ENCODE measurements at regions not wholly inside any gene's neighbourhood (a gene's known extent, or its start where the extent isn't known, plus 50 kb on each side); places are given as distances from the start of the nearest gene placed in this dataset.

DNA sequence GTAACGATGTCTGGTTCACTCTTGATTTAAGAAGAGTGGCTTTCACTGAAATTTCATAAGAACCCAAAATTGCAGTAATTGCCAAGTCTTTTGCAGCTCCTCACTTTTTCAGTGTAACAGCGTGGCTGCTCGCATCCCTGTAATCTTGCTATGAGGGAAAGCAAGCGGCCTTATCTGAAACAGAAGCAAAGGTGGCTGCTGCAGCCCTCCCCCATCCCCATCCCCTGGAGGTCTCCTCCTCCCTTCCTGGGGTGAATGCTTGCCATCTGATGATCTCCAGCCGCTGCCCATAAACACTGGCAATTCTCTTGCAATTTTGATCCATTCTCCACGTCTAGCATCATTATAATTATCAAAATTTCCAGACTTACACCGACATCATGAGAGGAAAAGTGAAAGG, 182.5 kb upstream of the ASIC2 start:
- no peak for DNase-seq (ENCODE audit: low spot score)

GRCh38 chr17:33481652-33482051, 188.6 kb upstream of the ASIC2 start:
- no peak for DNase-seq (ENCODE audit: low spot score)

DNA sequence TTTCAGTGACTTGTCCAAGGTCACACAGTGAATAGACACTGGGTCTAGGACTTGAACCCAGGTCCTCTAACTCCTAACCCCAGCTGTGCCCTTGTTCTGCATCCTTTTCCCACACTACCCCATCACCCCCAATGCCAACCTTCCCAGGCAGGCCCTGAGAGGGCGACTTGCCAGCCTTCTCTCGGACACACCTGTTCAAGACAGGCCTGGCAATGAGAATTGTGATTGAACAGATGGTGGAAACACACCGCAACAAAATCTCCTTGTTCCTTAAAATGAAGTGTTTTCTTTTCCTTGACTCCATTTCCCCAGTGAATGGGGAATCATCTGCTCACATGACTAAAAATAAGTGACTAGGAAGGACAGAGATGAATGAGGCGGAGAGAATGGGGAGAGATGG, 189.5 kb upstream of the ASIC2 start:
- no peak for DNase-seq (ENCODE audit: low spot score)

- no peak for DNase-seq (ENCODE audit: low spot score)
These were observed 191.5 kb upstream of the ASIC2 start for GRCh38 chr17:33484559-33484958.

DNA sequence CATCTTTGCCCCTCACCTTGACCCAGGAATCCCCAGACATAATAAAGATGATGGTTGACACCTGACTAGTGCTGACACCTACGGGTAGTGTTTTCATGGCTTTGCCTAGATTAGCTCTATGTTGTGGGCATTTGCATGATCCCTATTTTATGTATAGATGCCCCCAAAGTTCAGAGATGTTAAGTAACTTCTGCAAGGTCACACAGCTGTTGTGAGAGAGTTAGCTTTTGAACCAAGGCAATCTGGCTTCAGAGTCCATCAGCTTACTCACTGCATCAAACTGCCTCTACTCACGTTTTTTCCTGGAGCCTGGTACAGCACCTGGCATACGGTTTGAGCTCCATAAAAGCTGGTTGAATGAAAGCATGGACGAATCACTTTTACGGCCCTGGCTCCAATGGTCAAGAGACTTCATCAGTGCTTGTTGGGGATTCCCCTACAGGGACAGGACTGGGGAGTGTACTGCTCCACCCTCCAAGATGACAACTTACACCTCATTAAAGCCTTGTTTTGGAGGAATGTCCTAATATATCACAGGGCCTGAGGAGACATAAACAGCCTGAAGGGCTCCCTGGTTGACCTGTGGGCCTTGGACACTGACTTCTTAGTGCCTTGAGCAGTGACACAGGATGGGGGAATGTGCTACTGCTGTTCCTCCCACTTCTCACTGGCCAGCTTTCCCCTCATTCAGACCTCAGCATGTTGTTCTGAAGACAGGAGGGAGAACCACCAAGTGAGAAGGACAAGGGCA, 193.2 kb upstream of the ASIC2 start:
- DNase-seq (ENCODE audit: low spot score) = no peak

DNA sequence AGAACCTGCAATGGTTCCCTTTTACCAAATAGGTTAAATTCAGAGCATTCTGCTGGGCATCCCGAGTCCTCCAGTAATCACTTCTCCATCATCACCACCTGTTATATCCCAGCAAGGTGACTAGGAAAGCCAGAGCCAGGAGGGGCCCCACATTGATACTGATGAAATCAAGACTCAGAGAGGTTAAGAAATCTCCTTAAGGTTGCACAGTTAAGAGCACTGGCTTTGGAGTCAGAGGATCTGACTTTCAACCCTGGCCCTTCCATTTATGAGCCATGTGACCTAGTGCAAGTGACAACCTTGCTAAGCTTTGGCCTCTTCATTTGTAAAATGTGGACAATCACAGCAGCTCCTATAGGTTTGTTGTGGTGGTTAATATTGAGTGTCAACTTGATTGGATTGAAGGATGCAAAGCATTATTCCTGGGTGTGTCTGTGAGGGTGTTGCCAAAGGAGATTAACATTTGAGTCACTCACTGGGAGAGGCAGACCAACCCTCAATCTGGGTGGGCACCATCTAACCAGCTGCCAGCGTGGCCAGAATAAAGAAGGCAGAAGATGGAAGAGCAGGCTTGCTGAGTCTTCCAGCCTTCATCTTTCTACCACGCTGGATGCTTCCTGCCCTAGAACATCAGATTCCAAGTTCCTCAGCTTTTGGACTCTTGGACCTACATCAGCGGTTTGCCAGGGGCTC, 194.2 kb upstream of the ASIC2 start:
- no peak for DNase-seq (ENCODE audit: low spot score)

- no peak for DNase-seq (ENCODE audit: low spot score)
These were observed 198.9 kb upstream of the ASIC2 start for GRCh38 chr17:33491871-33492481.

GRCh38 chr17:33492731-33493265, 199.7 kb upstream of the ASIC2 start:
- DNase-seq (ENCODE audit: low spot score) = no peak

- DNase-seq (ENCODE audit: low spot score) = no peak
These were observed 200.5 kb upstream of the ASIC2 start for GRCh38 chr17:33493566-33493965.

GRCh38 chr17:33494151-33494550, 201.1 kb upstream of the ASIC2 start:
- DNase-seq (ENCODE audit: low spot score) = no peak

DNA sequence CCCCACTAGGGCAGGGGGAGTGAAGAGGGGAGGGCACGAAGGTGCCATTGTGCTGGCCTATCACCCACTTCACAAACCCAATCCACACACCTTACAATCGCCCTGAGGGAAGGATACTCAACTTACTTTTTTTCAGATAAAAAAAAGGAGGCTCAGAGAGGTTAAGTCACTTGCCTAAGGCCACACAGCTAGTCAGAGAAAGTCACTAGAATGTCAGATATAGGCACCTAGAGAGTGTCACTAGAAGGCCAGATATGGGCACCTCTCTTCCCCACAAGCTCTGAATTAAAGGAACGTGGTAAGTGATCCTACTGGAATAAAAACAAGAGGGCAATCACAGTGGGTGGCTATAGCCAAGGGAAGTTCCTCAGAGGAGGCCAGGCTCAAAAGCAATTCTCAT, 204.5 kb upstream of the ASIC2 start:
- DNase-seq (ENCODE audit: low spot score) = no peak

GRCh38 chr17:33498069-33498468, 205.0 kb upstream of the ASIC2 start:
- DNase-seq (ENCODE audit: low spot score) = no peak

DNA sequence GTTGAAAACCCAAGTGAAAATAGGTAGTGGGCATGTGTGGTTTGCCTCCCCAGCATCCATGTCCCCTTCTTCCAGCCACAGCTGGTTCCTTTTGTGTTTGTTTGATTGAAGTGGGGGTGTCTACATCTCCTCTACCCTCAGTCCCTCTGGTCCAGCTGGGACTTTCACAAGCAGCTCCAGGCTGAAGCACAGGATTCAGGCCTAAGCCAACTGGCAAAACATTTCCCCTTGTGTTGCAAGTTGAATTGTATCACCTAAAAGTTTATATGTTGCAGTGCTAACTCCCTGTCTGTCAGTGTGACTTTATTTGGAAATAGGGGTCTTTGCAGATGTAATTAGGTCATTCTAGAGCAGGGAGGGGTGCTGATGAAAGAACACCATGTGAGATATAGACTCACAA, 205.9 kb upstream of the ASIC2 start:
- no peak for DNase-seq (ENCODE audit: low spot score)

GRCh38 chr17:33500151-33500550, 207.1 kb upstream of the ASIC2 start:
- DNase-seq (ENCODE audit: low spot score) = no peak

DNA sequence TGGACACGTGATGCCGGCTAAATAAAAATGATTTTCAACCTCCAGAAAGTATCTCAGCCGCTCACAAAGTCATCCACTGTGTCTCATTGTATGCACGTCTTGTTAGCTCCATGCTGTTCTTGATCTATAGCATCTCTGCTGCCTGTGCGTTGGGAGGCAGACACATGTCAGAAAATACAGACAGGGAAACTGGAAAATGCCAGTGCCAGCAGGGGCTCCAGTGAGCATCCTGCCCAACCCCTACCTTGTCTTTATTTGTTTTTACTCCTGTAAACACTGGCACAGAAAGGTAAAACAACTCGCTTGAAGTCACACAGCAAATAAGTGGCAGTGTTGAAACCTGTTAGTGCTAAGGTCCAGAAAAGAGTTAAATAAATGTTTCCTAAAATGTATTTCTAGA, 208.1 kb upstream of the ASIC2 start:
- no peak for DNase-seq (ENCODE audit: low spot score)

DNA sequence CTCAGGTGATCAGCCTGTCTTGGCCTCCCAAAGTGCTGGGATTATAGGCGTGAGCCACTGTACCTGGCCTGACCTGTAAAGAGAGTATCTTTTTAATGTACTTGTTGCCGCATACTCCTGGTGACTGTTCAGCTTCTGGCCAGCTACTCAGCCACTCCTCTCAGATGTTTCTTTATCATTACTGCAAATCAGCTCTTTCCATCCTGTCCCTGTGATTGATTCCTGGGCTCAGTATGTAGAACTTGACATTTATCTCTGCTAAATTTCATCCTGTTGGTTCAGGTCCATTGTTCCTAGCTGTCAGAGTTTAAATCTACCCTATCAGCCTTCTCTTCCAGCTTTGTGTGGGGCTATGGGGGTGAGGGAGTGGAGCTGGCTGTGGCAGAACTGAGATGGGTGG, 211.5 kb upstream of the ASIC2 start:
- DNase-seq (ENCODE audit: low spot score) = no peak

GRCh38 chr17:33506889-33507650, 214.0 kb upstream of the ASIC2 start:
- DNase-seq (ENCODE audit: low spot score) = no peak

GRCh38 chr17:33508215-33508614, 215.1 kb upstream of the ASIC2 start:
- no peak for DNase-seq (ENCODE audit: low spot score)

- DNase-seq (ENCODE audit: low spot score) = no peak
These were observed 216.2 kb upstream of the ASIC2 start for GRCh38 chr17:33509331-33509730.

DNA sequence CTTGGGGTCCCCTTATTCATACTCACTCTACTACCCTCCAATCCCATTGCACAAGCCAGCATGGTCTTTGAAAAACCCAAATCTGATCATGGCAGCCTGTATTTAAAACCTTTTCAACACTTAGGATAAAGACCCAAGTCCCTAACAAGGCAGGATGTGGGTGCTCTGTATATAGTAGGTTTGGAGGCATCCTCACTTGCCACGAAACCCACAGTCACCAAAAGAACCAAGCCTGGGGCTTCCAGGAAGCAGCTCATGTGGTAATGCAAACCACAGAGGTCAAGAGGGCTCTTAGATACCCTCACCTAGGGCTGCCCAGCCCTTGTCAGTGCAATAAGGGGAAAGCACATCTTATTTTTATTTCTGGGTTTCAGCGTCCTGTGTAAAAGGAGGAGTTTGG, 218.6 kb upstream of the ASIC2 start:
- no peak for DNase-seq (ENCODE audit: low spot score)

DNA sequence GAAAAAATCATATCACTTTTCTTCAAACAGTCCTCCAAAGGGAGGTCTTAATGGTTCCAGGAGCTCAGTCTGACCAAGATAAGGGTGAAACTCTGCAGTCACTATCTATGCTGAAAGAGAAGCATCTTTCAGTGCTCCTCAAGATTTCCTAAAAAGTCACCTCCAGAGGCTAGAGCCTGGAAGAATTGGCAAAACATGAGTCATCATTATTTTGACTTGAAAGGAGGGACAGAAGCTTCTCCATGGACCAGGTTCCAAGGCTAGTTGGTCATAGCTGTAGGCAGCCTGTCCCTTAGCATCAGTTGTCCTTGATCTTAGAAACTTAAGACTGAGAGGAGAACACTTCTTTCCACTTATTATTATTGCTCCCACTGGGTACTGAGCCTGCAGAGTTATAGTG, 219.0 kb upstream of the ASIC2 start:
- no peak for DNase-seq (ENCODE audit: low spot score)

- DNase-seq (ENCODE audit: low spot score) = no peak
These were observed 220.7 kb upstream of the ASIC2 start for GRCh38 chr17:33513769-33514168.

Measured in pons (tissue), 1 donor.